Natural killer cell (primary cell): ENCODE measurements at regions not wholly inside any gene's neighbourhood (a gene's known extent, or its start where the extent isn't known, plus 50 kb on each side); places are given as distances from the start of the nearest gene placed in this dataset.

Experiments used
- ATAC-seq, 3 donors: fragments of 150-1000 bp in 2 of 3; fragments of 200-7000 bp in 1 of 3; cut with Tn5 transposase; 1 replicate in 1 of 3; 2 replicates in 2 of 3; pipeline ENCODE4 v1.10.0; 2021; ENCODE audit warnings: mild to moderate bottlenecking in 2 of 3, moderate library complexity in 2 of 3
- DNase-seq, 2 donors: peaks; one replicate each; pipeline versions ENCODE4 v3.0.0 to v3.0.0-alpha.2; 2013 to 2021; ENCODE audit warnings: mixed read lengths in 1 of 2
- H3K27ac ChIP-seq: one replicate; pipeline ENCODE4 v1.5.1; 2013; ENCODE audit warnings: mild to moderate bottlenecking, low read length
- H3K27me3 ChIP-seq: one replicate; pipeline ENCODE4 v1.6.1; 2013; ENCODE audit warnings: low read length; ENCODE audit not compliant: control insufficient read depth, insufficient read depth
- H3K36me3 ChIP-seq: one replicate; pipeline ENCODE4 v1.6.1; 2013; ENCODE audit warnings: low read length; ENCODE audit not compliant: control insufficient read depth, insufficient read depth
- H3K4me1 ChIP-seq: one replicate; pipeline ENCODE4 v1.6.1; 2013; ENCODE audit warnings: low read length; ENCODE audit not compliant: control insufficient read depth, insufficient read depth
- H3K4me3 ChIP-seq: one replicate; pipeline ENCODE4 v1.5.1; 2013; ENCODE audit warnings: low read length
- H3K9me3 ChIP-seq: one replicate; pipeline ENCODE4 v1.6.1; 2013; ENCODE audit warnings: low read length; ENCODE audit not compliant: control insufficient read depth, insufficient read depth
- H3K27ac Mint-ChIP-seq, 2 donors: one replicate each; pipeline ENCODE4 v1.8.0; 2022; ENCODE audit warnings: mild to moderate bottlenecking in 2 of 2, mixed read lengths in 2 of 2, moderate library complexity in 1 of 2
- H3K27me3 Mint-ChIP-seq, 2 donors: one replicate each; pipeline ENCODE4 v1.8.0; 2022; ENCODE audit warnings: low read depth in 2 of 2, mixed read lengths in 2 of 2
- H3K36me3 Mint-ChIP-seq: one replicate; pipeline ENCODE4 v1.8.0; 2022; ENCODE audit warnings: mixed read lengths
- H3K4me1 Mint-ChIP-seq, 2 donors: one replicate each; pipeline ENCODE4 v1.8.0; 2022; ENCODE audit warnings: mixed read lengths in 2 of 2
- H3K4me3 Mint-ChIP-seq: one replicate; pipeline ENCODE4 v1.8.0; 2022; ENCODE audit warnings: mild to moderate bottlenecking, moderate library complexity, mixed read lengths
- H3K9me3 Mint-ChIP-seq, 2 donors: one replicate each; pipeline ENCODE4 v1.8.0; 2022; ENCODE audit warnings: mixed read lengths in 2 of 2
- CTCF ChIP-seq: fragments of 200-600 bp; IDR thresholded peaks from one replicate; pipeline ENCODE4 v1.8.0; 2022; ENCODE audit warnings: antibody characterized with exemption
- WGBS: methylation state at CpG from one replicate; pipeline ENCODE4 v1.1.7; 2013; ENCODE audit warnings: missing lambda C conversion rate; ENCODE audit not compliant: insufficient coverage; 5-methylcytosine and 5-hydroxymethylcytosine counted together
- intact Hi-C: fragments of 100-400 bp; cut with micrococcal nuclease; formaldehyde crosslinking; loops from one replicate; pipeline ENCODE4 v1.14.2; 2022

GRCh38 chr2:34387536-34387935 is 788.4 kb upstream of the FAM98A start:
- Histone ChIP-seq H3K27me3 (no peaks in the 10 kb centered on the region), H3K4me1 (no peaks in the 10 kb centered on the region), H3K9me3 (peaks cover 2% of the 10 kb centered on the region), H3K27ac (no peak overlapping the region), H3K4me3 (no peak overlapping the region), H3K36me3 (no peaks in the 10 kb centered on the region)
- H3K4me1 Mint-ChIP-seq, result no peaks in the 10 kb centered on the region
- peaks cover 11% of the 10 kb centered on the region for H3K36me3 Mint-ChIP-seq
- no peak for TF ChIP-seq CTCF
- DNase-seq, result no peak
- H3K27me3 Mint-ChIP-seq, result no peaks in the 10 kb centered on the region
- H3K9me3 Mint-ChIP-seq, result peaks cover 25% of the 10 kb centered on the region in 2 donors
- no peak overlapping the region for H3K4me3 Mint-ChIP-seq
- no peak for ATAC-seq
- 58% methylated on average over 2 of the region's 3 CpGs for WGBS
- intact Hi-C loops, result no loop called here
- no peak overlapping the region for H3K27ac Mint-ChIP-seq

GRCh38 chr2:34379586-34379985 is 780.5 kb upstream of the FAM98A start:
- intact Hi-C loops, result no loop called here
- 89% methylated on average over 2 of the region's 2 CpGs for WGBS
- no peaks in the 10 kb centered on the region for H3K4me1 Mint-ChIP-seq

GRCh38 chr2:34373586-34374233 is 774.6 kb upstream of the FAM98A start:
- no peaks in the 10 kb centered on the region for H3K4me1 Mint-ChIP-seq
- no peak overlapping the region for H3K27ac Mint-ChIP-seq
- DNase-seq, result no peak
- TF ChIP-seq CTCF, result no peak
- peaks cover 5 to 15% of the 10 kb centered on the region in 2 donors for H3K9me3 Mint-ChIP-seq
- no peak overlapping the region for H3K4me3 Mint-ChIP-seq
- H3K27me3 ChIP-seq, result no peaks in the 10 kb centered on the region
- no peaks in the 10 kb centered on the region for H3K36me3 ChIP-seq
- no peaks in the 10 kb centered on the region for H3K27me3 Mint-ChIP-seq
- no peaks in the 10 kb centered on the region for H3K4me1 ChIP-seq
- no peak overlapping the region for H3K27ac ChIP-seq
- 78% methylated on average over 4 of the region's 4 CpGs for WGBS
- no peaks in the 10 kb centered on the region for H3K9me3 ChIP-seq
- no peak overlapping the region for H3K4me3 ChIP-seq
- no peaks in the 10 kb centered on the region for H3K36me3 Mint-ChIP-seq
- intact Hi-C loops, result no loop called here
- no peak for ATAC-seq

More at GRCh38 chr2:34379586-34379985, 780.5 kb upstream of the FAM98A start:
- ATAC-seq (no peak), DNase-seq (no peak)
- no peaks in the 10 kb centered on the region for H3K36me3 ChIP-seq
- H3K9me3 ChIP-seq, result no peaks in the 10 kb centered on the region
- no peak overlapping the region for H3K4me3 ChIP-seq
- Mint-ChIP-seq H3K27ac (no peak overlapping the region), H3K27me3 (no peaks in the 10 kb centered on the region), H3K4me3 (no peak overlapping the region), H3K36me3 (no peaks in the 10 kb centered on the region), H3K9me3 (peaks cover 3 to 9% of the 10 kb centered on the region in 2 donors)
- H3K27ac ChIP-seq, result no peak overlapping the region
- TF ChIP-seq CTCF, result no peak
- no peaks in the 10 kb centered on the region for H3K4me1 ChIP-seq
- H3K27me3 ChIP-seq, result no peaks in the 10 kb centered on the region

GRCh38 chr2:34372967-34373366 is 773.9 kb upstream of the FAM98A start:
- no peaks in the 10 kb centered on the region for H3K36me3 ChIP-seq
- intact Hi-C loops, result no loop called here
- ATAC-seq (no peak), DNase-seq (no peak)
- no peak overlapping the region for H3K4me3 ChIP-seq
- no peaks in the 10 kb centered on the region for H3K36me3 Mint-ChIP-seq
- H3K4me1 Mint-ChIP-seq, result no peaks in the 10 kb centered on the region
- H3K4me3 Mint-ChIP-seq, result no peak overlapping the region
- no peaks in the 10 kb centered on the region for H3K4me1 ChIP-seq
- H3K27me3 Mint-ChIP-seq, result no peaks in the 10 kb centered on the region
- H3K9me3 ChIP-seq, result no peaks in the 10 kb centered on the region
- H3K27ac ChIP-seq, result no peak overlapping the region
- no peak for TF ChIP-seq CTCF
- no peak overlapping the region for H3K27ac Mint-ChIP-seq
- WGBS, result 60% methylated on average over 1 of the region's 2 CpGs
- no peaks in the 10 kb centered on the region for H3K27me3 ChIP-seq
- peaks cover 8 to 17% of the 10 kb centered on the region in 2 donors for H3K9me3 Mint-ChIP-seq
